IMR-90 (cell line): ENCODE measurements at regions not wholly inside any gene's neighbourhood (a gene's known extent, or its start where the extent isn't known, plus 50 kb on each side); places are given as distances from the start of the nearest gene placed in this dataset.

Experiments
- BHLHE40 ChIP-seq: fragments of 150-350 bp; IDR thresholded peaks from 2 replicates; pipeline ENCODE4 v1.6.1; 2016; ENCODE audit warnings: mild to moderate bottlenecking, low read depth, low read length
- CEBPB ChIP-seq: IDR thresholded peaks from 2 replicates; pipeline ENCODE4 v1.6.1; 2012; ENCODE audit warnings: low read depth, low read length, improper control_type of control experiment
- FOS ChIP-seq: fragments of 150-350 bp; IDR thresholded peaks from 2 replicates; pipeline ENCODE4 v1.6.1; 2016; ENCODE audit warnings: low read depth, low read length
- MAFK ChIP-seq: IDR thresholded peaks from 2 replicates; pipeline ENCODE4 v1.6.1; 2012; ENCODE audit warnings: low read depth, low read length, improper control_type of control experiment
- MXI1 ChIP-seq: IDR thresholded peaks from 2 replicates; pipeline ENCODE4 v1.6.1; 2012; ENCODE audit warnings: low read depth, mild to moderate bottlenecking, low read length, moderate library complexity, borderline replicate concordance
- POLR2A ChIP-seq: IDR thresholded peaks from 2 replicates; pipeline ENCODE4 v1.6.1; 2012; ENCODE audit warnings: mild to moderate bottlenecking, low read depth, low read length
- RAD21 ChIP-seq: IDR thresholded peaks from 2 replicates; pipeline ENCODE4 v1.6.1; 2012; ENCODE audit warnings: low read length, improper control_type of control experiment
- RFX5 ChIP-seq: IDR thresholded peaks from 2 replicates; pipeline ENCODE4 v1.8.0; 2012; ENCODE audit warnings: low read depth, mild to moderate bottlenecking, low read length, moderate library complexity
- SMC3 ChIP-seq: fragments of 150-350 bp; IDR thresholded peaks from 2 replicates; pipeline ENCODE4 v1.6.1; 2016; ENCODE audit warnings: low read depth, mild to moderate bottlenecking, antibody characterized with exemption, low read length, moderate library complexity
- TF ChIP-seq, protein P1 (sequence below): conservative IDR thresholded peaks from 2 replicates; pipeline ENCODE4 v1.5.1; 2012; ENCODE audit warnings: mild to moderate bottlenecking, low read depth, low read length, improper control_type of control experiment
- TF ChIP-seq, protein P2 (sequence below): fragments of 150-350 bp; IDR thresholded peaks from 2 replicates; pipeline ENCODE4 v1.6.1; 2017; ENCODE audit warnings: mild to moderate bottlenecking, antibody characterized with exemption, low read length, low read depth

DNA sequence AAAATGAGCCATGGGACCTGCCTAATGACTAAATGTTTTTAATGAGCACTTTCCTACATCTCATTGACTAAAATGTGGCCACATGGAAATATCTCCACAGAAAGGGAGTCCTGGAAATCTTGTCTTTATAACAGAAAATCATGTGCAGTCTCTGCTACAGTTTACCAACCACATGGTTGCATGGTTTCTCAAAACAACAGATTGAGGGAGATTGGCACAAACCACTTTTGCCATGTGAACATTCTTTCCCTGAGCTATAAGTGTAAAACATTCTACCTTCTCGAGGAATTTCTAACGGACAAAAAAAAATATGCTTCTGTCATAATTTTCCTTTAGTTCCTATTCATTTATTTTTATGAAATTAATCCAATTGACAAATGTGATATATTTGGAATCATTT is 218.9 kb upstream of the SLITRK5 start:
- TF ChIP-seq, protein P1, sequence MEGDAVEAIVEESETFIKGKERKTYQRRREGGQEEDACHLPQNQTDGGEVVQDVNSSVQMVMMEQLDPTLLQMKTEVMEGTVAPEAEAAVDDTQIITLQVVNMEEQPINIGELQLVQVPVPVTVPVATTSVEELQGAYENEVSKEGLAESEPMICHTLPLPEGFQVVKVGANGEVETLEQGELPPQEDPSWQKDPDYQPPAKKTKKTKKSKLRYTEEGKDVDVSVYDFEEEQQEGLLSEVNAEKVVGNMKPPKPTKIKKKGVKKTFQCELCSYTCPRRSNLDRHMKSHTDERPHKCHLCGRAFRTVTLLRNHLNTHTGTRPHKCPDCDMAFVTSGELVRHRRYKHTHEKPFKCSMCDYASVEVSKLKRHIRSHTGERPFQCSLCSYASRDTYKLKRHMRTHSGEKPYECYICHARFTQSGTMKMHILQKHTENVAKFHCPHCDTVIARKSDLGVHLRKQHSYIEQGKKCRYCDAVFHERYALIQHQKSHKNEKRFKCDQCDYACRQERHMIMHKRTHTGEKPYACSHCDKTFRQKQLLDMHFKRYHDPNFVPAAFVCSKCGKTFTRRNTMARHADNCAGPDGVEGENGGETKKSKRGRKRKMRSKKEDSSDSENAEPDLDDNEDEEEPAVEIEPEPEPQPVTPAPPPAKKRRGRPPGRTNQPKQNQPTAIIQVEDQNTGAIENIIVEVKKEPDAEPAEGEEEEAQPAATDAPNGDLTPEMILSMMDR, result no peak
- no peak for TF ChIP-seq RFX5
- TF ChIP-seq POLR2A, result no peak
- TF ChIP-seq, protein P2, sequence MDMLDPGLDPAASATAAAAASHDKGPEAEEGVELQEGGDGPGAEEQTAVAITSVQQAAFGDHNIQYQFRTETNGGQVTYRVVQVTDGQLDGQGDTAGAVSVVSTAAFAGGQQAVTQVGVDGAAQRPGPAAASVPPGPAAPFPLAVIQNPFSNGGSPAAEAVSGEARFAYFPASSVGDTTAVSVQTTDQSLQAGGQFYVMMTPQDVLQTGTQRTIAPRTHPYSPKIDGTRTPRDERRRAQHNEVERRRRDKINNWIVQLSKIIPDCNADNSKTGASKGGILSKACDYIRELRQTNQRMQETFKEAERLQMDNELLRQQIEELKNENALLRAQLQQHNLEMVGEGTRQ, result no peak
- TF ChIP-seq RAD21, result no peak
- no peak for TF ChIP-seq FOS
- no peak for TF ChIP-seq MXI1
- no peak for TF ChIP-seq SMC3
- no peak for TF ChIP-seq MAFK
- TF ChIP-seq CEBPB, result no peak
- no peak for TF ChIP-seq BHLHE40
